ENCODE measurements at regions not wholly inside any gene's neighbourhood (a gene's known extent, or its start where the extent isn't known, plus 50 kb on each side); places are given as distances from the start of the nearest gene placed in this dataset.

GRCh38 chr6:137588472-137588871 is 94.3 kb upstream of the OLIG3 start:
- Histone ChIP-seq H3K36me3 (ENCODE audit: control insufficient read depth, insufficient read depth, low read length) (no peaks in the 10 kb centered on the region), H3K4me3 (ENCODE audit: low read depth, low read length) (no peak overlapping the region), H3K4me1 (ENCODE audit: control insufficient read depth, insufficient read depth, low read length, poor library complexity, severe bottlenecking) (no peaks in the 10 kb centered on the region), H3K27ac (ENCODE audit: insufficient read depth, low read length, poor library complexity, severe bottlenecking) (no peak overlapping the region), H3K27me3 (ENCODE audit: control insufficient read depth, insufficient read depth, low read length) (peaks cover 9% of the 10 kb centered on the region), H3K9me3 (ENCODE audit: control insufficient read depth in 2 of 2, low read length in 2 of 2) (peaks cover 0 to 10% of the 10 kb centered on the region in 2 experiments)
- Mint-ChIP-seq H3K4me3 (no peak overlapping the region), H3K27me3 (peaks cover 47% of the 10 kb centered on the region), H3K9me3 (peaks cover 1 to 18% (median 7%) of the 10 kb centered on the region in 7 donors), H3K27ac (no peak overlapping the region), H3K36me3 (no peaks in the 10 kb centered on the region), H3K4me1 (peaks cover 5 to 17% (median 8%) of the 10 kb centered on the region in 4 donors)
- no peak for DNase-seq
- no peak for ATAC-seq (ENCODE audit: low read depth in 2 of 2)

DNA sequence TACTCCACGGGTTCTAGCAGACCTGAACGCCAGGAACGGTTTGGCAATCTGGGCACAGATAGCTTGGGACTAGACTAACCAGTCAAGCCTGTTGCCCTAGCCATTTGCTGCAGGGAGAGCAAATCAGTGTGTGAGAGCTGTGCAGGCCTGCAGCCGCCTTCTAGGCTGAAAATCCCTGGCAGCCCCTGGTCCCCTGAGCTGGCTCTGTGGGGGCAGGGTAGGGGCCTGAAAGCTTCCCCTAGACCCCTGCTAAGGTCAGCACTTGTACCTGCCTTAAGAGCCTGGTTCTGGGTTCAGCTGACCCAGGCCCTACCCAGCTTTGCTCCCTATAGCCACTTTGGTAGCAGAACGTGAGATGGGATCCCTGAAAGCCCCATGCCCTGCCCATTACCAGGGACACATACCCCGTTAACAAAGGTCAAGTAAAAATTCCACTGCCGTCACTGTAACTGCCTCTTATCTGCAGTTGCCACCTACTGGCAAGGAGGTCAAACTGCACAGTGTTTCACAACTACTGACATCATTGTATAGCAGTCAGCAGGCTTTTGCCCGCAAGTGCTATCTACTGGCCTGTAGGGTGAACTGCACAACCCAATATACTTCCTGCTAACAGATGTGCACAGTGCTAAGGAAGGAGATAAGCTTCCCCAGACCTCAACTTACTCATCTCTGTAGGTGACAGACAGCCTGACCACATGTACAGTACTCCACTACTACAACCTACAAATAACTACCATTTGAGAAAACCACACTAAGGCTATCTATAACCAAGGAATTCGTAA is 95.1 kb upstream of the OLIG3 start:
- H3K36me3 Mint-ChIP-seq: no peaks in the 10 kb centered on the region
- H3K9me3 Mint-ChIP-seq: peaks cover 1 to 18% (median 7%) of the 10 kb centered on the region in 7 donors
- peaks cover 5 to 17% (median 8%) of the 10 kb centered on the region in 4 donors for H3K4me1 Mint-ChIP-seq
- Histone ChIP-seq H3K4me3 (ENCODE audit: low read depth, low read length) (no peak overlapping the region), H3K9me3 (ENCODE audit: control insufficient read depth in 2 of 2, low read length in 2 of 2) (peaks cover 0 to 10% of the 10 kb centered on the region in 2 experiments), H3K4me1 (ENCODE audit: control insufficient read depth, insufficient read depth, low read length, poor library complexity, severe bottlenecking) (no peaks in the 10 kb centered on the region), H3K36me3 (ENCODE audit: control insufficient read depth, insufficient read depth, low read length) (no peaks in the 10 kb centered on the region), H3K27ac (ENCODE audit: insufficient read depth, low read length, poor library complexity, severe bottlenecking) (no peak overlapping the region), H3K27me3 (ENCODE audit: control insufficient read depth, insufficient read depth, low read length) (peaks cover 11% of the 10 kb centered on the region)
- DNase-seq: peak; percentile 41 to 90 (median 74)
- peak; percentile 98 for ATAC-seq (ENCODE audit: low read depth in 2 of 2)
- H3K4me3 Mint-ChIP-seq: no peak overlapping the region
- H3K27me3 Mint-ChIP-seq: peaks cover 47% of the 10 kb centered on the region
- no peak overlapping the region for H3K27ac Mint-ChIP-seq

GRCh38 chr6:137590684-137591083 is 96.5 kb upstream of the OLIG3 start:
- H3K27me3 ChIP-seq (ENCODE audit: control insufficient read depth, insufficient read depth, low read length): peaks cover 11% of the 10 kb centered on the region
- H3K9me3 ChIP-seq (ENCODE audit: control insufficient read depth in 2 of 2, low read length in 2 of 2): peaks cover 0 to 10% of the 10 kb centered on the region in 2 experiments
- DNase-seq (no peak), ATAC-seq (ENCODE audit: low read depth in 2 of 2) (no peak)
- Mint-ChIP-seq H3K9me3 (peaks cover 3 to 20% (median 9%) of the 10 kb centered on the region in 7 donors), H3K4me3 (no peak overlapping the region), H3K4me1 (peaks cover 5 to 17% (median 8%) of the 10 kb centered on the region in 4 donors), H3K27ac (no peak overlapping the region), H3K27me3 (peaks cover 43% of the 10 kb centered on the region), H3K36me3 (no peaks in the 10 kb centered on the region)
- H3K36me3 ChIP-seq (ENCODE audit: control insufficient read depth, insufficient read depth, low read length): no peaks in the 10 kb centered on the region
- no peak overlapping the region for H3K27ac ChIP-seq (ENCODE audit: insufficient read depth, low read length, poor library complexity, severe bottlenecking)
- no peaks in the 10 kb centered on the region for H3K4me1 ChIP-seq (ENCODE audit: control insufficient read depth, insufficient read depth, low read length, poor library complexity, severe bottlenecking)
- no peak overlapping the region for H3K4me3 ChIP-seq (ENCODE audit: low read depth, low read length)

- Mint-ChIP-seq H3K27me3 (peaks cover 60% of the 10 kb centered on the region), H3K36me3 (no peaks in the 10 kb centered on the region), H3K4me1 (no peaks in the 10 kb centered on the region), H3K9me3 (peaks cover 0 to 6% (median 0%) of the 10 kb centered on the region in 7 donors), H3K4me3 (no peak overlapping the region), H3K27ac (no peak overlapping the region)
- Histone ChIP-seq H3K9me3 (ENCODE audit: control insufficient read depth in 2 of 2, low read length in 2 of 2) (no peaks in the 10 kb centered on the region), H3K4me1 (ENCODE audit: control insufficient read depth, insufficient read depth, low read length, poor library complexity, severe bottlenecking) (no peaks in the 10 kb centered on the region), H3K36me3 (ENCODE audit: control insufficient read depth, insufficient read depth, low read length) (no peaks in the 10 kb centered on the region), H3K27me3 (ENCODE audit: control insufficient read depth, insufficient read depth, low read length) (peaks cover 14% of the 10 kb centered on the region), H3K4me3 (ENCODE audit: low read depth, low read length) (no peak overlapping the region), H3K27ac (ENCODE audit: insufficient read depth, low read length, poor library complexity, severe bottlenecking) (no peak overlapping the region)
- no peak for DNase-seq
- no peak for ATAC-seq (ENCODE audit: low read depth in 2 of 2)
These were observed 107.3 kb upstream of the OLIG3 start for GRCh38 chr6:137601471-137601870.

DNA sequence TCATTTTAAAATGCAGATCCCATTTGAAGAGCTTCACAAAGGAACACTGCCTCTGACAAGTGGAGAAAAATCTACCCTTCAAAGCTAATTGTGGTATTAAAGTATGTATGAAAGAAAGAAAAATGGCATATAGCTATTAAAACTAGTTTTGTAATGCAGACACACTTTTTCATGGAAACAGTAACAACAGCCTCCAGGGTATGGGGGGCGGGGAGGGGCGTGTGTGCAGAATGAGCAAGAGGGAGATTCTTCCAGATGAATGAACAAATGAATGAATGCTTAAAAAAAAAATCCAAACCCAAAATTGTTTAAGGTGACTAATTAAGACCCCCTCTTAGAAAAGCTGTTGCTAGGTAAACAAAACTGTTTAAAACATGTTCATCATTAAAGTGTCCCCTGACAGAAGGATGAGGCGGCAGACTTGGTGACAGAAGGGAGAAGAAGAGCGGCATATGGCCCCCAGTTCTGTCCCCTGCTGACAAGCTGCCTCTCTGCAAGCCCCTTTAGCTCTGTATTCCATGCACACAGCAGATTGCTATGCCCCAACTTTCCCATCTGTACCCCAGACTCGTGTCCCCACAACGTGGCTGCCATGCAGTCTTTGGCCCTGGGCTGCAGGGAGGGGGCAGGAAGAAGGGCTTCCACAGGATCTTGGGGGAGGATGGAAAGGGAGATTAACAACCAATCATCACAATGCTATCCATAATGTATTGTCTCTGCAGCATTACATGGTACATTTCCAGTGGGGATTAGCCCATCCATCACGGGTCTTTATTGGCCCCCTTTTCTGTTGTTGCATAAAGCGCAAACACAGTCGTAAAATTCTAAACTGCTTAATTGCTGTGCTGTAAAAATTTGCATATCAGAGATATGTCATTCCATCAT is 108.4 kb upstream of the OLIG3 start:
- Mint-ChIP-seq H3K27ac (no peak overlapping the region), H3K4me3 (no peak overlapping the region), H3K9me3 (peaks cover 0 to 6% (median 0%) of the 10 kb centered on the region in 7 donors), H3K4me1 (no peaks in the 10 kb centered on the region), H3K36me3 (no peaks in the 10 kb centered on the region), H3K27me3 (peaks cover 53% of the 10 kb centered on the region)
- Histone ChIP-seq H3K4me1 (ENCODE audit: control insufficient read depth, insufficient read depth, low read length, poor library complexity, severe bottlenecking) (no peaks in the 10 kb centered on the region), H3K27me3 (ENCODE audit: control insufficient read depth, insufficient read depth, low read length) (peaks cover 15% of the 10 kb centered on the region), H3K27ac (ENCODE audit: insufficient read depth, low read length, poor library complexity, severe bottlenecking) (no peak overlapping the region), H3K9me3 (ENCODE audit: control insufficient read depth in 2 of 2, low read length in 2 of 2) (no peaks in the 10 kb centered on the region), H3K4me3 (ENCODE audit: low read depth, low read length) (no peak overlapping the region), H3K36me3 (ENCODE audit: control insufficient read depth, insufficient read depth, low read length) (no peaks in the 10 kb centered on the region)
- ATAC-seq (ENCODE audit: low read depth in 2 of 2) (no peak), DNase-seq (no peak)

DNA sequence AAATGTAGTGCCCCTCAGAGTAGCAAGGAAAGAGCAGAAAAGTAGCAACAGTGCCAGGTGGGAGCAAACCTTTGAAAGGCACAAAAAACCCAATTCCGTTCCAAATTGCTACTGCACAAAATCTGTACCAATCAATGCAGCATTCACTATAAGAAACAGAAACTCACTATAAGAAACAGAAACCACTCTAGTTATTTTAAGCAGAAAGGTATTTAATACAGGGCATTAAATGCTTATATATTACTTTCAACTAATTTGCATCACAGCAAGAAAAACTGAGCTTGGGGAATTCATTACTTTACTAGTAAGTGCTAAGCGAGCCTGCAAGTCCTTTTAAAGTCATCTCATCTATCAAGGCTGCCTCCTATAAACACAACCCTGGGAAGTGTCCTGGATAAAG is 116.5 kb upstream of the OLIG3 start:
- H3K4me1 ChIP-seq (ENCODE audit: control insufficient read depth, insufficient read depth, low read length, poor library complexity, severe bottlenecking): no peaks in the 10 kb centered on the region
- Mint-ChIP-seq H3K9me3 (peaks cover 0 to 5% (median 0%) of the 10 kb centered on the region in 7 donors), H3K27ac (no peak overlapping the region), H3K36me3 (no peaks in the 10 kb centered on the region), H3K4me3 (no peak overlapping the region), H3K4me1 (no peaks in the 10 kb centered on the region), H3K27me3 (peaks cover 63% of the 10 kb centered on the region)
- H3K27ac ChIP-seq (ENCODE audit: insufficient read depth, low read length, poor library complexity, severe bottlenecking): no peak overlapping the region
- DNase-seq (no peak), ATAC-seq (ENCODE audit: low read depth in 2 of 2) (no peak)
- H3K27me3 ChIP-seq (ENCODE audit: control insufficient read depth, insufficient read depth, low read length): peaks cover 15% of the 10 kb centered on the region
- no peak overlapping the region for H3K4me3 ChIP-seq (ENCODE audit: low read depth, low read length)
- peaks cover 0 to 3% of the 10 kb centered on the region in 2 experiments for H3K9me3 ChIP-seq (ENCODE audit: control insufficient read depth in 2 of 2, low read length in 2 of 2)
- H3K36me3 ChIP-seq (ENCODE audit: control insufficient read depth, insufficient read depth, low read length): no peaks in the 10 kb centered on the region

- Mint-ChIP-seq H3K4me3 (no peak overlapping the region), H3K9me3 (peaks cover 0 to 5% (median 0%) of the 10 kb centered on the region in 7 donors), H3K4me1 (no peaks in the 10 kb centered on the region), H3K27ac (no peak overlapping the region), H3K27me3 (peaks cover 30% of the 10 kb centered on the region), H3K36me3 (no peaks in the 10 kb centered on the region)
- Histone ChIP-seq H3K9me3 (ENCODE audit: control insufficient read depth in 2 of 2, low read length in 2 of 2) (no peaks in the 10 kb centered on the region), H3K27me3 (ENCODE audit: control insufficient read depth, insufficient read depth, low read length) (peaks cover 21% of the 10 kb centered on the region), H3K27ac (ENCODE audit: insufficient read depth, low read length, poor library complexity, severe bottlenecking) (no peak overlapping the region), H3K4me3 (ENCODE audit: low read depth, low read length) (no peak overlapping the region), H3K36me3 (ENCODE audit: control insufficient read depth, insufficient read depth, low read length) (no peaks in the 10 kb centered on the region), H3K4me1 (ENCODE audit: control insufficient read depth, insufficient read depth, low read length, poor library complexity, severe bottlenecking) (no peaks in the 10 kb centered on the region)
- DNase-seq (no peak), ATAC-seq (ENCODE audit: low read depth in 2 of 2) (no peak)
These were observed 129.1 kb upstream of the OLIG3 start for GRCh38 chr6:137623293-137623692.
